Right kidney (tissue), 1 donor: ENCODE measurements at regions not wholly inside any gene's neighbourhood (a gene's known extent, or its start where the extent isn't known, plus 50 kb on each side); places are given as distances from the start of the nearest gene placed in this dataset.
A peak's percentile ranks its signal among the peaks of the same experiment; 100 is the strongest.

Experiments used
- DNase-seq: peaks from one replicate; pipeline ENCODE4 v3.0.0-alpha.2; 2016

DNA sequence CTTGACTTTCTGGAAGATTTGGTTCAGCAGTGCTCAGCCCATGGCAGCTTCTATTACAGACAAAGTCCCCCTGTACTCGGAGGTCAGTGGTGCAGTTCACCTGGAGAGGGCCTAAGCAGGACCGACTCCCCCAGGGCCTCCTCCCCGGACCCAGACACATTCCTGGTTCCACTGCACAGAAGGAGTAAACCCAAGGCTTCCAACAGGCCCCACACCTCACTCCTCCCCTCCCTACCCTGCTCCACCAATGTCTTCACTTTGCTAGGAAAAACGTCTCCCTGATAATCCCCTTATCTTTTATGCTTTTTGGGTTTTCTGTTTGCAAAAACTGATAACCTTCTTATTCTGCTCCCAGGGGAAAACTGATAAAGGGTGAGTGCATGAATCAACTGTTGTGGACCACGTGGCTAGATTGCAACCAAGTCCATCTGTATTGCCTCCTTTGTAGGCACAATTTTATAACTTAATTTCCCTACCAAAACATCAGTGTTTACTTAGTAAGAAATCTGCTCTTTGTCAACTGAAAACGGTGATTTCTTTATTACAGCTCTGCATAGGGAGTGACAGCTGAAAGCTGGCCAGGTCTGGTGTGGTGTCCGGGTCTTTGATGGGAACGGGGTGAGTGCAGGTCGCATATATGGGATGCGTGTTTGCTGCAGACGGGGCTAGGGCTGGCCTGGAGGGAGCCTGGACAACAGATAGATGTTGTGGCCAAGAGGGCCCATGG lies 202.5 kb downstream of the GLI2 start:
- peak; percentile 52 for DNase-seq

DNA sequence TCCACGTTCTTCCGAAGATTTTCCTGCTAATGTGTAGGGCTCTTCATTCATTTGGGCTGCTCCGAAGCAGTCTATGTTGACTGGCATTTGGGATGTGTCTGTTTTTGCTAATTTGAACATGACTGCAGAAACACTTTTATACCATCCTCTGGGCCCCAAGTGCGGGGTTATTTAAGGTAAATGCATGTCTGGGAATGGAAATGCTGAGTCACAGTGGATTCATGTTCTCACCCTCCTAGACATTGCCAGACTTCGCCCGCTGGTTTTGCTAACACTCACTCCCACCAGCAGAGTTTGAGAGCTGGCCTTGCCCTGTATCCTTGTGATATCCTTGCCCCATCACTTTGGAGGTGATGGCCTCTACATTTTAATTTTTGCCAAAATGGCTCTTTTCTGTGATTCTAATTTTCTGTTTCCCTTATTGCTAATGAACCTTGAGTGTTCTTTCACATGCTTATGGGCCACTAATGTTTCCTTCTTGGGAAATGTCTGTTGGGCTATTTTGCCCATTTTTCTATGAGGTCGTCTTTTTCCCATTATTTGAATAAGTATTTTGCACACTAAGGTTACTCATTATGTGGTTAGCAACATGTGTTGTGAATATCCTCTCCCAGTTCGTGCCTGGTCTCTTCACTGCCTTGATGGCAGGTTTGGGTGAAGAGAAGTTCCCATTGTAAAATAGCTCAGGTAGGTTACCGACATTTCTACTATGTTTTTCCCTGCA lies 204.1 kb downstream of the GLI2 start:
- no peak for DNase-seq

DNA sequence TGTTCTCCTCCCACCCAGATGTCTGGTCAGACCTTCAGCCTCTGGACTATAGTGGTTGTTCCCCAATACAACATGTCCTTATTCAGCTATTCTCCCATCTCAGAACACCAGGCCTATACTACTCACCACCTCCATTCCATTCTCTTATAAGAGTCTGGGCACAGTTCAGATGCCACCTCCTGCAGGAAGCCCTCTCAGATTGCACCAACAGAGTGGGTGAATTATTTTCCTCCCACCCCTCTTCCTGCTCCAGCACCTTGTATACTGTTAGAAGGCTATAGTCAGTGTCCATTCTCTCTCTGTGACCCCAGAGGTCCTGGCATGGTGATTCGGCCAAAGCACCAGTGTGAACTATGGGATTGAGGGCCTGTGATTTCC lies 204.6 kb downstream of the GLI2 start:
- no peak for DNase-seq

DNA sequence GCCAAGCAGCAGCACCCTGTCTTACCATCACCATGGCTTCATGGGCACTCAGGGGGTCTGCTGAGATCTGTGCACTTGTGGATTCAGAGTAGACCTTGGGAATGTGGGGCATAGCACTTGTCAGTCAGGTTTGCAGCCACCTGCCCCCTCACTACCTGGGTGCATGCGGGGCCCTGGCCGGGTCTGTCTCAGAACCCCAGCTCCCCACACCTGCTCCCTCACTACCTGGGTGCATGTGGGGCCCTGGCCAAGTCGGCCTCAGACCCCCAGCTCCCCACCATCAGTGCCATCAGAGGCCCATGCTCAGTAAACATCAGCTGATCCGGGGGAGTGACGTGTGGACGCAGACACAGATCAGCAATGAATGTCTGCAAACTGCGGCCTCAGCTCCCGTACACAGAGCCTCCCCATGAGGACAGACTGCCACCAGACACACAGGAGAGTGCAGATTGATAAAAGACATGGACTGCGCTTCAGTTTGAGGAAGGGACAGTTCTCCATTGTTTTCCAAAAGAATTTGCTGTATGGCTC lies 205.1 kb downstream of the GLI2 start:
- no peak for DNase-seq

DNA sequence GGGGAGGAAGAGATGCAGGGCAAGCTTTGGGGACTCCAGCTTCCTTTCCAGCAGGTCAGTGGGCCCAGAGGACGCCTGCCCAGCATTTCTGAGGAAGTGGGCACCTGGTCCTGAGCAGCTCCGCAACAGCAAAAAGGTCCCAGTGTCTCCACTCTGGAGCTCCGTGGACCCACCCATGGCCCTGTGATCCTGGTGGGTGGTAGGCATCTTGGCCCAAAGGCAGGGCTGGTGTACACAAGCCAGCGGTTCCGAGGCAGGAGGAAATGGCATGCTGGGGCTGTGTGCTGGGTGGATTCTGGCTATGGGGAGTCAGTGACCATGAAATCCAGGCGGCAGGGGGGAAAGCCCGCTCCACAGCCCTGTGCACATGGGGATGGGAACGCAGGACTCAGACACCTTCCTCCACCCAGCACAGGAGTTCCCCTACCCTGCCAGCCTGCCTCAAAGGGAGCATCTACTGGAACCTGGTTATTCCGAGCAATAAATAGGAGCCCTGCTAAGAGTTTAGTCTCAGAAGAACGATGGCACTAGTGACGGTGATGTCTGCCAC lies 206.0 kb downstream of the GLI2 start:
- no peak for DNase-seq

DNA sequence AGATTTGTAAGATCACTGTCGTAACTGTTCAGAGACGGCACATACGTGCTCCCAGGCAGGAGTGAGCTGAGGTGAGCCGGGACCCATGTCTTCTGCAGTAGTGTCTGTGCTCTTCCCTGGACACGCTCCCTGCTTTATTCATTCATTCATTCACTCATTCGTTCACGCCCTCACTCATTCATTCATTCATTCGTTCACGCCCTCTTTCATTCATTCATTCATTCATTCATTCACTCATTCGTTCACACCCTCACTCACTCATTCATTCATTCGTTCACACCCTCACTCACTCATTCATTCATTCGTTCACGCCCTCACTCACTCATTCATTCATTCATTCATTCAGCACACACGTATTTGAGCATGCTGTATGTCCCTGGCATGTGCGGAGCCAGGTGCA lies 207.0 kb downstream of the GLI2 start:
- no peak for DNase-seq

DNA sequence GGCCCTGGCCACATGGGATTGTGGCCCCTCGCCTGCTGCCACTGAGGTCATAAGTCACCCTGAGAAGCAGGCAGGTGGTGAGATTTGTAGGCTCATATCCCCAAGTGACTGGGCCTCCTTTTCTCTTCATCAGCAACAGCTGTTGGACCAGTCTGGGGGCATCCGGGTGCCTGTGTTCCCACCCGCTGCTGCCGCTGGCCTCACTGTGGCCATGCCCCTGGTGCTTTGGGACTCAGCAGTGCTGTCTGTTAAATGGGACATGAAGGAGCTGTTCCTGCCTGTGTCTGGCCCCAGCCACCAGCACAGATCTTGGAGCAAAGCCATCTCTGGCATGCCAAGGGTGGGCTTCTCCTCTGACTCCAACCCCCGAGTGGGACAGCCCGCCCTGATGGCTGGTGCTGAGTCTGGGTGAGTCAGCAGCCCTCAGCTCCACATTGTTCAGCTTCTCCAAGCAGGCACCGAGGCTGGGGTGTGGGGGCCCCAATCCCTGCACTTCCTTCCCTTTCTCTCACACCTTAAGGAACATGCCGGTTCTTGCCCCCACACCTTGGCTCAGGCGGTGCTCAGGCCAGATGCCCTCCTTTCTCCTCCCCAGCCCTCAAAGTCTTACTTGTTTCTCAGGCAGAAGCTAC lies 207.9 kb downstream of the GLI2 start:
- DNase-seq, result no peak

DNA sequence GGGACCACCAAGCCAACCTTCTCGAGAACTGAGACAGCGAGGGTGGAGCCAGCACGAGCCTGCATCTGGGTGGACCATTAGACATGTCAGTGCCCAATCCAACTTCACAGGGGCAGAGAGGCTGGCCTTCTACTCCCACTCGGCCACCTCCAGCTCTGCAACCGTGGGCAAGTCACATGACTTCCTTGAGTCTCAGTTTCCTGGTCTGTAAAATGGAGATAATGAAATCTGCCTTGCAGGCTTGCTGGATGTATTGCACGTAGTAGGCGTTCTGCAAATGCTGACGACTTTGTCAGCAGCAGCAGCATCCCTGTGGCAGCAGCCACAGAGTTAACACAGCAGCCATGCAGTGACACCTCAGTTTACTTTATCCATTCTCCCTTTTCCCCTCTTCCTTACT lies 208.9 kb downstream of the GLI2 start:
- DNase-seq, result no peak

DNA sequence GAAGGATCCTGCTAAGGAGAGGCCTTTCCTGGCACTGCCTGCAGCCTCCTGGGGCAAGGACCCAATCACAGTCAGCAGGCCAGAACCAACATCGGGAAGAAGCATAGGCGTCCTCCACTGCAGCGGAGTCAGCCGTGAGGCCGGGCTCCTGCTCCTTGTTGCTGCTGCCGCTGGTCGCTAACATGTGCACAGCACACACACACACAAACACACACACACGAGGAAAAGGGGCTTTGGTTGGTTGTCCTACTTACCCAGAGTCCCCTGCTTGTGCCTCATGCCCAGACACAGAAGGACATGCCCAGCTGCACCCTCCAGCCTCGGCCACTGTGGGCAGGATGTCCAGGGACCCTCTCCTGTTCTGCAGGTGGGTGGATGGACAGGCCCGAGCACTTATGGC lies 209.4 kb downstream of the GLI2 start:
- DNase-seq, result no peak

DNA sequence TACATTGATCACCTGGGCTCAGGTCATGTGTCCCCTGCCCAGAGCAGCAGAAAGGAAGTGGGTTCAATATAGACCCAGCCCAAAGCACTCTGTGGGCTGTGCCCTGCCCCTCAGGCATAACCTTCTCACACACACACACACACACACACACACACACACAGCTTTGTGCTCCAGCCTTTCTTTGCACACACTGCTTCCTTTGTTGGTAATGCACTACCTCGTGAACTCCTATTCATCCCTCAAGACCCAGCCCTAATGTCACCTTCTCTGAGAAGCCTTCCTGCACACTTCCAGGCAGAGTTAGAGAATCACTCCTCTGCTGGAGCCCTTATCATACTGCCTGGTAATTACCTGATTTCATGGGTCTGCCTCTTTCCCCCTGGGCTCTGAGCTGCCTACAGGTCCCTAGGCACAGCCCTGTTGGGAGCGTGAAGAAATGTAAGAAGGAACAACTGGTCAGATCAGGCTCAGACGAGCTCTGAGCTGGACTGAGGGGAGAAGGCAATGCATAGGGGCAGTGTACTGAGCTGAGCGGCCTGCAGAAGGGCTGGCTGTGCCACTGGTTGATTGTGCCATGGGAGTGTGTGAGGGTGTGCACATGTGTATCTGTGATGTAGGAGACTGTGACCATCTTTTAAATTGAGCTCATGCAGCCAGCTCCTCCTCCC lies 210.3 kb downstream of the GLI2 start:
- no peak for DNase-seq

DNA sequence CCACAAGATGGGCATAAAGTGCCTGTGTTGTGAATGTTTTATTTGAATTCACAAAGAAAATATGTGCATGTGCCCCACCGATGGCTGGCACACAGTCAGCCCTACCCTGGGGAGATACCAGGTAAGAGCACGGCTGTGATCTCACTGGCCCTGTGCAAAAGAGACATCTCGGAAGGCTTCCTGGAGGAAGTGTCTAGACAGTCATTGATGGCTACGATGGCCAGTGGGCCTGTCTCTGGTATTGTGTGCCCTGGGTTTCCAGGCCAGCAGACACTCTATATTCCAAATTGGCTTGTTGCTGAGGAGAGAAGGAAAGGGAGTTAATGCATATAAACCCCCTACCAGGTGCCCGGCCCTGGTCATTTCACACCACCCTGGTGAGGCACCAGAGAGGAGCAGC lies 211.7 kb downstream of the GLI2 start:
- DNase-seq, result no peak

DNA sequence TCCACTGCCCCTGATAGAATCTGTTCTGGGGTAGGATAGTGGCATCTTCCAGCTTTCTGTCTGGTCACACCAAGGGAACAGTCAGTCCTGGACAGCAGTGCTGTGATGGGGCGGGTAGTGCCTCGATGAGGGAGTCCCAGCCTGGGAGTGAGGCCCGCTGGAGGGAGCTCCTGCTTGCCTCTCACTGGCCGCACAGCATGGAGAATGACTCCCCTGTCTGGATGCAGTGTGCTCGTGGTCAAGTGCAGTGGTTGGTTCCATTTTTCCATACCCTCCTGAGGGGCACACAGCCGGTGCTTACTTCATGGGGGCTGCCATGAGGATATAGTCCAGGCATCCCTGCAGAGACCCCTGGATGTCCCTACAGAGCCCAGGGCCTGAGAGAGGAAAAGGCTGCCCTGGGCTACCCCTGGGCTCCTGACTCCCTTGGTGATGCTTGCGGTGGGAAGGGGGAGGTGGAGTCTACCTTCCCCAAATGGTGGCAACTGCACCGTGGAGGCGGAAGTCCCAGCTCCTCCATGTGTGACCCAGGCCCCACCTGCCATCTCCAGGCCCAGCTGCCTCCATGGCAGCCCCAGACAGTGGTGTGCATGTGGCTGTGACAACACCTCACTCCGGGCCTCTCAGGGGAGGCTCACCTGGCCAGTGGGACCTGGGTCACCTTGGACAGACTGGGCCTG lies 212.5 kb downstream of the GLI2 start:
- no peak for DNase-seq

DNA sequence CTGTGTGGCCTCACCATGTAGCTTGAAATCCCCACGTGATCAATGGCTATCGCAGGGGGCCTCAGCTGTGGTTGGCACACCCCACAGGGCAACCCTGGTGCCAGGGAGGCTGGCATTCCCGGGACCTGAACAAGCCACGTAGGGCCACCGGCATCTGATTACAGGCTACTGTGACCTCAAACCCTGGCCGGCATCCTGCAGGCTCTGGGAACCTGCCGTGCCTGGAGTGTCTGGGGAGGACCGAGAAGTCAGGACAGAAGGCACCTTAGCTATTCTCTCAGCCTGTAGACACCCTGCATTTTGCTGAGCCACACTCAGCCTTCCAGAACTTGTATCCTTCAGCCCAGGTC lies 213.0 kb downstream of the GLI2 start:
- no peak for DNase-seq

DNA sequence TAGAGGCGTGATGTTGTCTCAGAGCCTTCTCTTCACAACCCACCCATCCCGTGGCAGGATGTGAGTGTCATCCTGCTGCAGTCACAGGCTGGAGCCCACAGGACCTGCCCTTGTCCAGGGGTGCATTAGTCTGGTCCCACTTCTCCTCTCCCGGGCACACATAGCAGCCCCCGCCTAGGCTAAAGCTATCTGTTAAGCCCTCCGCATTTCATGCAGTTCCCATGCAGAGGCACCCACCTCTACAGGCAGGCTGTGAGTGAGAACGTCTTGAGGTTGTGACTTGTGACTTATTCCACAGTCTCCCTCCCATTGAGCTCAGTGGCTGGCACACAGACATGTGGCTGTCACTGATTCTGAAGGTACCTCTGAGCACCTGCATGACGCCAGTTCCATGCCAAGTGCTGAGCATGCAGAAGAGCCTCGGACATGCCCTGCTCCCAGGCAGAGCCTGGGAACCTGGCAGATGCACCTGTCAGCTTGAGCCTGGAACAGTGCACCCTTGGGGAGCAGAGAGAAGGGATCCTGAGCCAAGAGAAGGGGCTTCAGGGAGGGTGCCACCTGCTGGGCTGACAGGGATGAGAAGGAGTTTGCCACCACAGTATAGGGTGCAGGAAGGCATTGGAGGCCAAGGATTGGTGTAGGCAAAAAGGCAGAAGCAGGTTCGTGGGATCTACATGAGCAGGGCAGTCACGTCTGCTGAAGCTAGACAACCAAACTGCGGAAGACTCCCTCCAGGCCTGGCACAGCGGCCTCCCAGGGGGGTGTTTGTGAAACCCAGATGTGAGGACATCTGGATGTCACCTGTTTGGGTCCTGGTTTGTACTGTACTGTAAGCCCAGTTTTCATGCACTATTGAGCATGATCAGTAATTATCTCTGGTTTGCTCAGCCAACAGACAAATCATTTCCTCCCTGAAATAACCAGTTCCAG lies 213.6 kb downstream of the GLI2 start:
- no peak for DNase-seq

DNA sequence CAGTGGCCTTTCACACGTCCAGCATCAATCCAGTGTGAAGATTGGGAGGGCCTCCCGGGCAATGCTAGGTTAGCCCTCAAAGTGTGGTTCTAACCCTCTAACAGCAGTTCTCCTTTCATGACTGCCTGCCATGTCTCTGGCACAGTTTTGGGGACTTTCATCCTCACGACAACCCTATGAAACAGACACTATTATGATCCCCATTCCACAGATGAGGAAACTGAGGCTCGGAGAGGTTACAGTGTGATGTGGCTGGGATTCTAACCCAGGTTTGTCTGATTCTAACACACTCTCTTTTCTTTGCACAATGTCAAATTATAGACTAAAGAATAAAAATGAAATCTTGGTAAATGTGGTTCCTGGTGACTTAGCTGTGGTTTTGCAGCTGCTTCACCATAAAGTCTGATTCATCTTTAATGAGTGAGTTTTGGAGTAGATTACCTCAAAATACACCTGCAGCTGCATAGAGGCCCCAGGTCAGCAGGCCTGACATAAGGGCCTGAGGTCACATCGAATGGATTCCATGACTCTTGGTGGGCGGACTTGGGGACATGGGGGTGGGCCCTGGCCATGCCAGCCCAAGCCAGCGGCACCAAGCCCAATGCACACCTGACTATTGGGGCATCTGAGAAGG lies 214.4 kb downstream of the GLI2 start:
- no peak for DNase-seq

DNA sequence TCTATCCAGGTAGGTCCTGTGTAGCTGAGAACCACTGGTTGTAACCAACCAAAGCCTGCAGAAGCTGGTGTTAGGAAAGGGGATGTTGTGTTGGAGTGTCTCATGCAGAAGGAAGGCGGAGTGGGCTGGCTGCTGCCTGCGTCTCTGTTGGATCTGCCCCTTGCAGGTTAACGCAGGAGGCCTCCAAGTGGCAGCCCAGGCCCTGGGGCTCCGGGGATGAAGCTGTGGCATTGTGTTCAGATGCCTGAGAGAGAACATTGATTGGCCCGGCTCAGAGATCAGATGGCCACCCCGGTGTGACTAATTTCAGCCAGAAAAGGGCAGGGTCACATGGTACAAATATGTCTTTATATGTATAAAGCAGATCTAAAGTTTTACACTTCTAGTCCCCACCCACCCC lies 216.0 kb downstream of the GLI2 start:
- no peak for DNase-seq

DNA sequence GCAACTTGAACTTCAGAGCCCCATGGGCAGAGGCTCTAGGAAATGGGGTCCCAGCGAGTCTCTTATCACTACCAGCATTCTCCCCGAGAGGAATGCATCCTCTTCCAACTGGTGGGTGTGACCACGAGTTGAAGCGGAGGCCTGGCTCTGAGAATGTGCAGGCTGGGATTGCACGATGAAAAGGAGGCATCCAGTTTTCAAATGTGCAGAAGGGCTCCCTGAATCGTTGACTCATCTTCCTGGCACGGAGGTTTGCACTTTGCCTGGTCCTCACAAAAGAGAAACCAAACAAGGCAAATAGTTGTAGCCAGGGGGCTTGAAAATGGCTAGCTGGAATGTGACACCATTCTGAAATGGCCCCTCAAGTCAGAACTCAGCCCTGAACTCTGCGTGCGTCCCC lies 216.7 kb downstream of the GLI2 start:
- no peak for DNase-seq

DNA sequence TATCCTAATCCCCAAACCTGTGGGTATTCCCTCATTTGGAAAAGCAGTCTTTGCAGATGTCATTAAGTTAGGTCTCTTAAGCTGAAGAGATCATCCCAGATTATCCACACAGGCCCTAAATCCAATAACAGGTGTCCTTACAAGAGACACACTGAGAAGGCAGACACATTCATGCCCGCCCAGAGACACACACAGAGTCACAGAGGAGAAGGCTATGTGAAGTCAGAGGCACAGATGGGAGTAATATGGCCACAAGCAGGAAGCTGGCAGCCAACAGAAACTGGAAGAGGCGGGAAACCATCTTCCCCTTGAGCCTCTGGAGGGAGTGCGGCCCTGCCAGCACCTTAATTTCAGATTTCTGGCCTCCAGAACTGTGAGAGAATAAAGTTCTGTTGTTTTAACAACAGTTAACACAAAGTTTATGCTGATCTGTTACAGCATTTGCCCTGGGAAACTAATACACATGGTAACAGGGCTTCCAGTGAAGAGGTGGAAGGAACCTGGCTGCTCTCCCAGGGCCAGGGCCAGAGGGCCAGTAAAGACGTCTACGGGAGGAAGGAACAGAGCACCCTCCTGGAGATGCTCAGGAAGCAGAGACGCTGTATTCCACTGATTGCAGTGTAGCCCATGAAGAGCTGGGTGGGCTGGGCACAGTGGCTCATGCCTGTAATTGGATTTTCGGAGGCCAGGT lies 217.5 kb downstream of the GLI2 start:
- DNase-seq, result no peak

DNA sequence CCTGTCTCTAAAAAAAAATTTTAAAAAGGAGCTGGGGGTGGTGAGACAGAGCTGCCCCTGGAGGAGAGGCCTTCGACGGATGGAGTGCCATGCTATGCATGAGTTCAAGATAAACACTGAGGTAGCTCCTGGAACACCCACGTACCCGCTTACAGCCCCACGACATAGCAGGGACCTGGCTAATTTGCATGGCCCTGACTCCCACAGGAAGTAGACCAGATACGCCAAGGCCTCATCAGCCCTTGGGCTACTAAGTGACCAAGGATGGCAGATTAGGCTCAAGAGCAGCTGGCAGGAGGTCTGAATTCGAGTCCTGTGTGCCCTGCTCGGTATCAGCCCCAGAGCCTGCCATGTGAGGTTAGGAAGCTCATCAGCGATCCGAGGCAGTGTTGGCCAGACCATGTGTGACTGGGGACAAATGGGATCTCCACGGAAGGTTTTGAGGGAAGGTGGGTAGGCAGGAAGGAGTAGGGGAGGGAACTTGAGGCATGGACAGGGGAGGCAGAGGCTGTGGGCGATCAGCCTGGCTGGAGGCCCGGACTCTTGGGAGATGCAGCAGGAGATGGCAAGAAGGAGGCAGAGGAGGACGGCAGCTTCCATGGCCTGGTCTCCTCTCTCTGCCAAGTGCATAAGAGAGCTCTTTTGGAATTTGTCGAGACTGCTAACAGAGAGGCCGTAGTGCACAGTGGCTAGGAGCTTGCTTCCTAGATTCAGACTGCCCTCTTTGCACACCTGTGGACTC lies 218.3 kb downstream of the GLI2 start:
- DNase-seq, result no peak
